OCI-LY3 (cell line): ENCODE measurements at regions not wholly inside any gene's neighbourhood (a gene's known extent, or its start where the extent isn't known, plus 50 kb on each side); places are given as distances from the start of the nearest gene placed in this dataset.

Experiments used
- CTCF ChIP-seq: fragments of 200-600, 300-600 bp; sonication (generic); IDR thresholded peaks from 2 replicates; pipeline ENCODE4 v1.5.1; 2014; ENCODE audit warnings: antibody characterized with exemption, low read length, low read depth
- EZH2phosphoT487 ChIP-seq: fragments of 200-600 bp; shearing (Covaris generic); IDR thresholded peaks from 2 replicates; pipeline ENCODE4 v1.6.1; 2018; ENCODE audit warnings: antibody characterized with exemption, mixed run types, low read depth

- TF ChIP-seq CTCF (no peak), EZH2phosphoT487 (no peak)
Measured at GRCh38 chr2:8225266-8225665, 456.6 kb upstream of the ID2 start.
